ENCODE measurements at regions not wholly inside any gene's neighbourhood (a gene's known extent, or its start where the extent isn't known, plus 50 kb on each side); places are given as distances from the start of the nearest gene placed in this dataset.

DNA sequence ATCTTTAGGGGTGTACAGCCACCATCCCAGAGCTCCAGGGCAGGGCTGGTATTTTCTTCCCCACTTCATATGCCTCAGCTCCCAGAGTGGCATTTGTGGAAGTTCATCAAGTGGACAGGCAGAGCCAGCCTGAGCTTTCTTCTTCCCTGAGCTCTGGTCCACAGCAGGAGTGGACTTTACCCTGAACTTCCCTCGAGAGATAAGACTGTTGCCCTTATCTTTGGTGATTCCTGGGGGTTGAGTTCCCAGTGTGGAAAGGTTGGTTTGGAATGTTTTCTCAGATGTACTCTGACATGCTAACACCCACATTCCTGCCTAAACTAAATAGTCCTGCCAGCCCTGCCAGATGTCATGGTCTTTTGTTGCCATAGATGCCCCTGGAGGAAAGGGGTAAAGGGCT lies 62.0 kb upstream of the LGALSL start:
- TF ChIP-seq POLR2A (IDR thresholded peaks at IDR 0.05) = no peak
- TF ChIP-seq, protein P1, sequence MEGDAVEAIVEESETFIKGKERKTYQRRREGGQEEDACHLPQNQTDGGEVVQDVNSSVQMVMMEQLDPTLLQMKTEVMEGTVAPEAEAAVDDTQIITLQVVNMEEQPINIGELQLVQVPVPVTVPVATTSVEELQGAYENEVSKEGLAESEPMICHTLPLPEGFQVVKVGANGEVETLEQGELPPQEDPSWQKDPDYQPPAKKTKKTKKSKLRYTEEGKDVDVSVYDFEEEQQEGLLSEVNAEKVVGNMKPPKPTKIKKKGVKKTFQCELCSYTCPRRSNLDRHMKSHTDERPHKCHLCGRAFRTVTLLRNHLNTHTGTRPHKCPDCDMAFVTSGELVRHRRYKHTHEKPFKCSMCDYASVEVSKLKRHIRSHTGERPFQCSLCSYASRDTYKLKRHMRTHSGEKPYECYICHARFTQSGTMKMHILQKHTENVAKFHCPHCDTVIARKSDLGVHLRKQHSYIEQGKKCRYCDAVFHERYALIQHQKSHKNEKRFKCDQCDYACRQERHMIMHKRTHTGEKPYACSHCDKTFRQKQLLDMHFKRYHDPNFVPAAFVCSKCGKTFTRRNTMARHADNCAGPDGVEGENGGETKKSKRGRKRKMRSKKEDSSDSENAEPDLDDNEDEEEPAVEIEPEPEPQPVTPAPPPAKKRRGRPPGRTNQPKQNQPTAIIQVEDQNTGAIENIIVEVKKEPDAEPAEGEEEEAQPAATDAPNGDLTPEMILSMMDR (IDR thresholded peaks at IDR 0.05) = no peak
